H1 (cell line): ENCODE measurements at regions not wholly inside any gene's neighbourhood (a gene's known extent, or its start where the extent isn't known, plus 50 kb on each side); places are given as distances from the start of the nearest gene placed in this dataset.

ENCODE experiments used
- CTCF ChIA-PET: fragments of 300-600 bp; sonication (Branson Sonifier 250); formaldehyde crosslinking; loops from one replicate; lab custom pipeline; 2021; ENCODE audit not compliant: partially characterized antibody; lab: Charles Lee
- POLR2A ChIA-PET: fragments of 300-600 bp; sonication (Branson Sonifier 250); formaldehyde crosslinking; loops from one replicate; lab custom pipeline; 2021; ENCODE audit warnings: inconsistent platforms; ENCODE audit not compliant: partially characterized antibody; lab: Charles Lee
- DNase-seq, 2 experiments: peaks; one replicate each; pipeline versions ENCODE4 v3.0.0 to v3.0.0-alpha.2; 2010 to 2022; ENCODE audit warnings: low spot score in 2 of 2, low read depth in 1 of 2, mixed read lengths in 1 of 2
- FAIRE-seq: peaks from 2 replicates; lab custom pipeline; 2011; peaks lifted over from hg19 to GRCh38; lab: Jason Lieb, UNC
- H2AFZ ChIP-seq: 2 replicates; pipeline ENCODE4 v1.8.1; 2012; ENCODE audit warnings: low read length, inconsistent platforms
- H2AK5ac ChIP-seq: 2 replicates; pipeline ENCODE4 v1.6.1; 2013; ENCODE audit warnings: low read depth, low read length
- H2BK120ac ChIP-seq: replicated peaks from 2 replicates; pipeline ENCODE3; 2013; ENCODE audit warnings: low read depth, low read length, inconsistent platforms
- H2BK12ac ChIP-seq: 2 replicates; pipeline ENCODE4 v1.6.1; 2013; ENCODE audit warnings: low read depth, low read length
- H2BK15ac ChIP-seq: 2 replicates; pipeline ENCODE4 v1.6.1; 2013; ENCODE audit warnings: low read length
- H2BK20ac ChIP-seq: 2 replicates; pipeline ENCODE4 v1.6.1; 2013; ENCODE audit warnings: low read length
- H2BK5ac ChIP-seq: 2 replicates; pipeline ENCODE4 v1.6.1; 2013; ENCODE audit warnings: low read depth, low read length
- H3K14ac ChIP-seq: 2 replicates; pipeline ENCODE4 v1.6.1; 2013; ENCODE audit warnings: inconsistent platforms; ENCODE audit not compliant: insufficient read length
- H3K18ac ChIP-seq: 2 replicates; pipeline ENCODE4 v1.6.1; 2013; ENCODE audit warnings: low read length; ENCODE audit errors: extremely low read depth
- H3K23ac ChIP-seq: 2 replicates; pipeline ENCODE4 v1.6.1; 2013; ENCODE audit warnings: inconsistent platforms; ENCODE audit not compliant: insufficient read length
- H3K23me2 ChIP-seq: 2 replicates; pipeline ENCODE4 v1.6.1; 2013; ENCODE audit warnings: low read depth, low read length
- H3K27ac ChIP-seq: 2 replicates; pipeline ENCODE4 v1.6.1; 2011; ENCODE audit warnings: low read depth, low read length, inconsistent platforms
- H3K27me3 ChIP-seq, 4 experiments: replicated peaks in 1 of 4; 1 replicate in 1 of 4; 2 replicates in 3 of 4; pipeline versions ENCODE4 v1.6.1 to v1.8.1; 2011 to 2013; ENCODE audit warnings: low read length in 3 of 4, mild to moderate bottlenecking in 3 of 4, inconsistent platforms in 2 of 4, mixed read lengths in 2 of 4, moderate library complexity in 1 of 4; ENCODE audit not compliant: control insufficient read depth in 3 of 4, insufficient read depth in 3 of 4; ENCODE audit errors: extremely low read depth in 1 of 4
- H3K36me3 ChIP-seq, 4 experiments: 2 replicates each; pipeline versions ENCODE4 v1.6.1 to v1.8.1; 2011 to 2013; ENCODE audit warnings: mild to moderate bottlenecking in 4 of 4, low read length in 3 of 4, moderate library complexity in 2 of 4, control low read depth in 1 of 4, inconsistent platforms in 1 of 4; ENCODE audit not compliant: insufficient read depth in 4 of 4, control insufficient read depth in 2 of 4
- H3K4ac ChIP-seq: replicated peaks from 2 replicates; pipeline ENCODE3; 2013; ENCODE audit warnings: low read length, low read depth, mixed read lengths, inconsistent platforms; ENCODE audit not compliant: insufficient read length
- H3K4me1 ChIP-seq, 4 experiments: replicated peaks in 1 of 4; 1 replicate in 1 of 4; 2 replicates in 3 of 4; pipeline versions ENCODE4 v1.6.1 to v1.8.1; 2011 to 2013; ENCODE audit warnings: low read length in 3 of 4, inconsistent platforms in 2 of 4, mixed read lengths in 1 of 4; ENCODE audit not compliant: insufficient read depth in 4 of 4, control insufficient read depth in 3 of 4
- H3K4me2 ChIP-seq, 2 experiments: 2 replicates each; pipeline versions ENCODE4 v1.6.1 to v1.8.1; 2011 to 2013; ENCODE audit warnings: low read depth in 2 of 2, low read length in 2 of 2, control low read depth in 1 of 2, inconsistent platforms in 1 of 2, mild to moderate bottlenecking in 1 of 2; ENCODE audit not compliant: insufficient read depth in 1 of 2
- H3K4me3 ChIP-seq, 4 experiments: fragments of 200-600, 300-600 bp in 1 of 4; sonication (generic), shearing (Covaris generic), sonication (Bioruptor Twin) in 1 of 4; 2 replicates each; pipeline versions ENCODE4 v1.5.1 to v1.8.1; 2011 to 2016; ENCODE audit warnings: low read length in 4 of 4, low read depth in 3 of 4, control low read depth in 2 of 4, inconsistent platforms in 2 of 4, mild to moderate bottlenecking in 2 of 4, mixed read lengths in 1 of 4, moderate library complexity in 1 of 4; ENCODE audit not compliant: insufficient read depth in 2 of 4; ENCODE audit errors: extremely low read depth in 1 of 4
- H3K56ac ChIP-seq: replicated peaks from 2 replicates; pipeline ENCODE3; 2013; ENCODE audit warnings: low read depth, mild to moderate bottlenecking, mixed read lengths, low read length, inconsistent platforms; ENCODE audit not compliant: insufficient read length
- H3K79me1 ChIP-seq: 2 replicates; pipeline ENCODE4 v1.6.1; 2013; ENCODE audit warnings: low read depth, low read length, control low read depth
- H3K79me2 ChIP-seq, 2 experiments: 2 replicates each; pipeline versions ENCODE4 v1.6.1 to v1.8.1; 2012 to 2013; ENCODE audit warnings: low read length in 2 of 2, mild to moderate bottlenecking in 2 of 2, inconsistent platforms in 1 of 2; ENCODE audit not compliant: insufficient read depth in 2 of 2, control insufficient read depth in 1 of 2
- H3K9ac ChIP-seq, 4 experiments: replicated peaks in 1 of 4; 1 replicate in 1 of 4; 2 replicates in 3 of 4; pipeline versions ENCODE4 v1.6.1 to v1.8.1; 2011 to 2013; ENCODE audit warnings: low read depth in 3 of 4, low read length in 3 of 4, control low read depth in 2 of 4, mild to moderate bottlenecking in 2 of 4, moderate library complexity in 2 of 4, inconsistent platforms in 1 of 4; ENCODE audit errors: extremely low read depth in 1 of 4
- H3K9me3 ChIP-seq, 2 experiments: 2 replicates each; pipeline versions ENCODE4 v1.6.1 to v1.8.1; 2012 to 2013; ENCODE audit warnings: mild to moderate bottlenecking in 2 of 2, moderate library complexity in 2 of 2, control low read depth in 1 of 2, inconsistent platforms in 1 of 2, low read depth in 1 of 2, low read length in 1 of 2, mixed read lengths in 1 of 2; ENCODE audit not compliant: insufficient read depth in 2 of 2
- H4K20me1 ChIP-seq, 2 experiments: replicated peaks in 1 of 2; 2 replicates each; pipeline versions ENCODE3 to v1.8.1; 2011 to 2013; ENCODE audit warnings: inconsistent platforms in 2 of 2, low read length in 2 of 2, mild to moderate bottlenecking in 1 of 2; ENCODE audit not compliant: insufficient read depth in 2 of 2, control insufficient read depth in 1 of 2
- H4K5ac ChIP-seq: 2 replicates; pipeline ENCODE4 v1.6.1; 2013; ENCODE audit warnings: low read length, low read depth, mixed read lengths, inconsistent platforms; ENCODE audit not compliant: insufficient read length
- H4K8ac ChIP-seq: 2 replicates; pipeline ENCODE4 v1.8.0; 2013; ENCODE audit warnings: mild to moderate bottlenecking, moderate library complexity, low read length, inconsistent platforms; ENCODE audit not compliant: insufficient read depth; ENCODE audit errors: extremely low read depth
- H4K91ac ChIP-seq: replicated peaks from 2 replicates; pipeline ENCODE3; 2013; ENCODE audit warnings: low read length, mixed read lengths, inconsistent platforms; ENCODE audit not compliant: insufficient read length
- ASH2L ChIP-seq: fragments of 200-600, 300-600 bp; sonication (generic); IDR thresholded peaks from one replicate; pipeline ENCODE4 v1.7.1; 2017; ENCODE audit warnings: low read length
- ATF3 ChIP-seq: IDR thresholded peaks from 2 replicates; pipeline ENCODE4 v1.6.1; 2011; ENCODE audit warnings: low read depth, mild to moderate bottlenecking, low read length; ENCODE audit not compliant: insufficient read depth
- CEBPB ChIP-seq: IDR thresholded peaks from 2 replicates; pipeline ENCODE4 v1.6.1; 2012; ENCODE audit warnings: low read depth, low read length
- CREB1 ChIP-seq: IDR thresholded peaks from 2 replicates; pipeline ENCODE4 v1.6.1; 2012; ENCODE audit warnings: inconsistent platforms
- CTBP2 ChIP-seq: IDR thresholded peaks from 2 replicates; pipeline ENCODE4 v1.7.0; 2011; ENCODE audit warnings: borderline replicate concordance, mild to moderate bottlenecking, moderate library complexity, mixed read lengths, low read length; ENCODE audit not compliant: insufficient read depth, insufficient read length
- FOSL1 ChIP-seq: IDR thresholded peaks from 2 replicates; pipeline ENCODE4 v1.6.1; 2011; ENCODE audit warnings: mild to moderate bottlenecking, low read depth, low read length, moderate library complexity; ENCODE audit not compliant: insufficient read depth
- NANOG ChIP-seq: IDR thresholded peaks from 2 replicates; pipeline ENCODE4 v1.6.1; 2011; ENCODE audit warnings: low read length, low read depth, mild to moderate bottlenecking, inconsistent platforms; ENCODE audit not compliant: insufficient read depth, poor library complexity, severe bottlenecking
- NRF1 ChIP-seq: IDR thresholded peaks from 2 replicates; pipeline ENCODE4 v1.6.1; 2011; ENCODE audit warnings: mild to moderate bottlenecking, low read depth, low read length, improper control_type of control experiment
- POU5F1 ChIP-seq: IDR thresholded peaks from 2 replicates; pipeline ENCODE4 v1.6.1; 2011; ENCODE audit warnings: low read depth, mild to moderate bottlenecking, low read length, moderate library complexity
- RFX5 ChIP-seq: IDR thresholded peaks from 2 replicates; pipeline ENCODE4 v1.6.1; 2011; ENCODE audit warnings: low read depth, low read length, improper control_type of control experiment, borderline replicate concordance
- SIX5 ChIP-seq: IDR thresholded peaks from 2 replicates; pipeline ENCODE4 v1.6.1; 2011; ENCODE audit warnings: mild to moderate bottlenecking, low read depth, low read length
- SP2 ChIP-seq: IDR thresholded peaks from 2 replicates; pipeline ENCODE4 v1.6.1; 2012; ENCODE audit warnings: mild to moderate bottlenecking, low read length, inconsistent platforms
- SP4 ChIP-seq: IDR thresholded peaks from 2 replicates; pipeline ENCODE4 v1.6.1; 2012; ENCODE audit warnings: low read length, inconsistent platforms
- SRF ChIP-seq: IDR thresholded peaks from 2 replicates; pipeline ENCODE4 v1.6.1; 2011; ENCODE audit warnings: mild to moderate bottlenecking, low read depth, low read length, moderate library complexity
- TBP ChIP-seq: IDR thresholded peaks from 2 replicates; pipeline ENCODE4 v1.6.1; 2011; ENCODE audit warnings: low read depth, low read length, improper control_type of control experiment
- TCF12 ChIP-seq: IDR thresholded peaks from 2 replicates; pipeline ENCODE4 v1.6.1; 2011; ENCODE audit warnings: low read depth, mild to moderate bottlenecking, low read length
- WGBS, 2 experiments: shearing (Covaris generic) in 1 of 2; methylation state at CpG; one replicate each; pipeline versions ENCODE4 v1.1.6 to v1.1.7; 2013 to 2015; ENCODE audit warnings: low lambda C conversion rate in 2 of 2, mixed read lengths in 2 of 2, inconsistent platforms in 1 of 2, low coverage in 1 of 2, missing lambda C conversion rate in 1 of 2; ENCODE audit not compliant: insufficient replicate concordance in 2 of 2, insufficient coverage in 1 of 2, insufficient read length in 1 of 2; ENCODE audit errors: extremely low coverage in 1 of 2, missing lambda C conversion rate in 1 of 2; 5-methylcytosine and 5-hydroxymethylcytosine counted together

- no peak overlapping the region for H3K4me2 ChIP-seq
- H3K4me1 ChIP-seq: peaks cover 0 to 4% (median 1%) of the 10 kb centered on the region in 4 experiments; a peak in 2 of 7 replicates
- no peak overlapping the region for H3K4ac ChIP-seq
- no peak overlapping the region for H3K14ac ChIP-seq
- no peak overlapping the region for H2BK120ac ChIP-seq
- no peak overlapping the region for H2BK20ac ChIP-seq
- H4K20me1 ChIP-seq: no peaks in the 10 kb centered on the region
- no peaks in the 10 kb centered on the region for H3K79me1 ChIP-seq
- no peak overlapping the region for H3K9ac ChIP-seq
- H3K18ac ChIP-seq: no peak overlapping the region
- 100% methylated on average over 1 of the region's 1 CpG; no CpG with 5 or more reads in 1 of the 2 experiments for WGBS, 2 experiments
- H3K27ac ChIP-seq: no peak overlapping the region
- CTCF ChIA-PET: no interaction called here
- peaks cover 3 to 14% of the 10 kb centered on the region in 2 experiments; a peak in 2 of 4 replicates for H3K9me3 ChIP-seq
- H3K56ac ChIP-seq: no peak overlapping the region
- H2BK12ac ChIP-seq: no peak overlapping the region
- no peak overlapping the region for H3K4me3 ChIP-seq
- DNase-seq (no peak), FAIRE-seq (no peak)
- H3K23me2 ChIP-seq: no peaks in the 10 kb centered on the region
- H3K23ac ChIP-seq: no peak overlapping the region
- H4K5ac ChIP-seq: no peak overlapping the region
- no peak overlapping the region for H2BK5ac ChIP-seq
- no peaks in the 10 kb centered on the region for H3K36me3 ChIP-seq
- POLR2A ChIA-PET: no interaction called here
- no peaks in the 10 kb centered on the region for H3K79me2 ChIP-seq
- no peak overlapping the region for H2AFZ ChIP-seq
- H4K91ac ChIP-seq: no peak overlapping the region
- no peak overlapping the region for H4K8ac ChIP-seq
- no peaks in the 10 kb centered on the region for H3K27me3 ChIP-seq
- H2BK15ac ChIP-seq: no peak overlapping the region
- H2AK5ac ChIP-seq: no peak overlapping the region
- TF ChIP-seq SP4: no peak
- TF ChIP-seq CREB1: no peak
- TF ChIP-seq NRF1: no peak
- no peak for TF ChIP-seq POU5F1
- no peak for TF ChIP-seq SP2
- TF ChIP-seq RFX5: no peak
- TF ChIP-seq TCF12: no peak
- TF ChIP-seq SIX5: no peak
- TF ChIP-seq FOSL1: no peak
- TF ChIP-seq ASH2L: no peak
- TF ChIP-seq SRF: no peak
- no peak for TF ChIP-seq TBP
- TF ChIP-seq CTBP2: no peak
- no peak for TF ChIP-seq CEBPB
- TF ChIP-seq NANOG: no peak
- TF ChIP-seq ATF3: no peak
These were observed 129.8 kb downstream of the TPBG start for GRCh38 chr6:82493467-82493866.
